HCT116 (cell line): ENCODE measurements at regions not wholly inside any gene's neighbourhood (a gene's known extent, or its start where the extent isn't known, plus 50 kb on each side); places are given as distances from the start of the nearest gene placed in this dataset.

Experiments
- ATAC-seq: fragments of 200-7000 bp; cut with Tn5 transposase; 2 replicates; pipeline ENCODE4 v1.9.1; 2020; ENCODE audit warnings: mild to moderate bottlenecking, moderate library complexity
- BruUV-seq: library from RNA; stranded (reverse); fragments of 400-500 nt; replicated peaks from 2 replicates; lab custom pipeline; 2021; lab: Mats Ljungman, UMichigan
- CTCF ChIA-PET: fragments of 300-600 bp; sonication (Branson Sonifier 250); formaldehyde crosslinking; loops from one replicate; lab custom pipeline; 2021; ENCODE audit warnings: antibody characterized with exemption; lab: Charles Lee
- POLR2A ChIA-PET: fragments of 300-600, 350-600 bp; sonication (Branson Sonifier 250); formaldehyde crosslinking; loops from one replicate; lab custom pipeline; 2021; ENCODE audit warnings: antibody characterized with exemption; lab: Charles Lee
- RAD21 ChIA-PET, 2 experiments: fragments of 300-600 bp; sonication (Branson Sonifier 250); formaldehyde crosslinking; loops; one replicate each; lab custom pipeline; 2023; ENCODE audit warnings: low total read pairs in 2 of 2; ENCODE audit not compliant: uncharacterized antibody in 2 of 2, unreplicated experiment in 2 of 2, low non-redundant PET in 1 of 2; lab: Charles Lee
- DNase-seq: peaks from one replicate; pipeline ENCODE4 v3.0.0-alpha.2; 2010; ENCODE audit warnings: low read depth, low spot score
- H2AFZ ChIP-seq: fragments of 200-600 bp; shearing (Covaris generic), sonication (generic); 2 replicates; pipeline ENCODE4 v1.6.1; 2017; ENCODE audit warnings: low read depth, mixed run types, mixed read lengths, antibody characterized with exemption, low read length; ENCODE audit not compliant: poor library complexity, severe bottlenecking
- H3K27ac ChIP-seq: 2 replicates; pipeline ENCODE4 v1.5.1; 2012; ENCODE audit warnings: low read depth, low read length
- H3K27me3 ChIP-seq: fragments of 200-600 bp; sonication (generic); 2 replicates; pipeline ENCODE4 v1.6.1; 2016; ENCODE audit warnings: mixed run types, low read length, mixed read lengths; ENCODE audit not compliant: insufficient read depth
- H3K36me3 ChIP-seq, 2 experiments: fragments of 200-500 bp in 1 of 2; fragments of 200-600 bp in 1 of 2; sonication (Bioruptor generic) in 1 of 2; sonication (generic) in 1 of 2; 2 replicates each; pipeline versions ENCODE4 v1.5.1 to v1.6.1; 2014 to 2016; ENCODE audit warnings: low read length in 2 of 2, inconsistent platforms in 1 of 2, mixed read lengths in 1 of 2, mixed run types in 1 of 2; ENCODE audit not compliant: insufficient read depth in 2 of 2, control insufficient read depth in 1 of 2
- H3K4me1 ChIP-seq, 2 experiments: fragments of 200-600 bp in 1 of 2; sonication (generic) in 1 of 2; 2 replicates each; pipeline versions ENCODE4 v1.5.1 to v1.6.1; 2012 to 2017; ENCODE audit warnings: low read length in 2 of 2, inconsistent platforms in 1 of 2, mild to moderate bottlenecking in 1 of 2, mixed read lengths in 1 of 2, mixed run types in 1 of 2, moderate library complexity in 1 of 2; ENCODE audit not compliant: insufficient read depth in 2 of 2, control insufficient read depth in 1 of 2
- H3K4me2 ChIP-seq: fragments of 200-600 bp; sonication (generic); 2 replicates; pipeline ENCODE4 v1.6.1; 2017; ENCODE audit warnings: mixed run types, low read length, mixed read lengths
- H3K4me3 ChIP-seq, 2 experiments: fragments of 200-600 bp in 1 of 2; sonication (generic) in 1 of 2; replicated peaks in 1 of 2; 2 replicates each; pipeline ENCODE4 v1.5.1; 2011 to 2016; ENCODE audit warnings: low read length in 2 of 2, control low read depth in 1 of 2, low read depth in 1 of 2, mild to moderate bottlenecking in 1 of 2, mixed read lengths in 1 of 2, mixed run types in 1 of 2
- H3K79me2 ChIP-seq: fragments of 200-600 bp; sonication (generic); 2 replicates; pipeline ENCODE4 v1.6.1; 2017; ENCODE audit warnings: mild to moderate bottlenecking, mixed run types, low read length, moderate library complexity, mixed read lengths; ENCODE audit not compliant: insufficient read depth
- H3K9ac ChIP-seq: fragments of 200-600 bp; sonication (generic); 2 replicates; pipeline ENCODE4 v1.6.1; 2016; ENCODE audit warnings: low read length, mixed read lengths
- H3K9me2 ChIP-seq: fragments of 200-600 bp; sonication (generic), shearing (Covaris generic); 2 replicates; pipeline ENCODE4 v1.6.1; 2017; ENCODE audit warnings: mixed run types, mild to moderate bottlenecking, moderate library complexity; ENCODE audit not compliant: insufficient read depth
- H3K9me3 ChIP-seq, 2 experiments: fragments of 200-500 bp in 1 of 2; fragments of 200-600 bp in 1 of 2; sonication (Bioruptor generic) in 1 of 2; sonication (generic) in 1 of 2; 2 replicates each; pipeline ENCODE4 v1.6.1; 2014 to 2017; ENCODE audit warnings: low read length in 2 of 2, mixed read lengths in 2 of 2, inconsistent platforms in 1 of 2, low read depth in 1 of 2, mild to moderate bottlenecking in 1 of 2, mixed run types in 1 of 2, moderate library complexity in 1 of 2; ENCODE audit not compliant: control insufficient read depth in 1 of 2, insufficient read depth in 1 of 2
- H4K20me1 ChIP-seq: fragments of 200-600 bp; sonication (generic), shearing (Covaris generic); 2 replicates; pipeline ENCODE4 v1.6.1; 2017; ENCODE audit warnings: mixed run types, mild to moderate bottlenecking, moderate library complexity; ENCODE audit not compliant: insufficient read depth
- CBX3 ChIP-seq: IDR thresholded peaks from 2 replicates; pipeline ENCODE4 v1.6.1; 2012; ENCODE audit warnings: low read depth
- EGR1 ChIP-seq: IDR thresholded peaks from 2 replicates; pipeline ENCODE4 v1.6.1; 2012; ENCODE audit warnings: low read depth
- ELF1 ChIP-seq: IDR thresholded peaks from 2 replicates; pipeline ENCODE4 v1.6.1; 2012; ENCODE audit warnings: low read depth, borderline replicate concordance
- FOSL1 ChIP-seq: IDR thresholded peaks from 2 replicates; pipeline ENCODE4 v1.6.1; 2012; ENCODE audit warnings: low read depth
- JUND ChIP-seq: IDR thresholded peaks from 2 replicates; pipeline ENCODE4 v1.6.1; 2012
- RAD21 ChIP-seq: IDR thresholded peaks from 2 replicates; pipeline ENCODE4 v1.6.1; 2012; ENCODE audit warnings: low read depth, mild to moderate bottlenecking
- SP1 ChIP-seq: IDR thresholded peaks from 2 replicates; pipeline ENCODE4 v1.6.1; 2012; ENCODE audit warnings: low read depth
- SRF ChIP-seq: IDR thresholded peaks from 2 replicates; pipeline ENCODE4 v1.6.1; 2012; ENCODE audit warnings: low read depth
- TCF7L2 ChIP-seq: IDR thresholded peaks from 2 replicates; pipeline ENCODE4 v1.7.0; 2011; ENCODE audit warnings: borderline replicate concordance, inconsistent platforms; ENCODE audit not compliant: insufficient read depth, insufficient read length; ENCODE audit errors: extremely low read depth
- YY1 ChIP-seq: IDR thresholded peaks from 2 replicates; pipeline ENCODE4 v1.6.1; 2011; ENCODE audit warnings: low read length, low read depth, moderate library complexity, mild to moderate bottlenecking; ENCODE audit not compliant: insufficient replicate concordance; ENCODE audit errors: extremely low read depth
- ZNF274 ChIP-seq: fragments of 200-500 bp; sonication (Bioruptor generic); IDR thresholded peaks from 2 replicates; pipeline ENCODE4 v1.6.1; 2014; ENCODE audit warnings: mild to moderate bottlenecking, low read depth, low read length, inconsistent platforms
- intact Hi-C: fragments of 100-400 bp; cut with micrococcal nuclease; formaldehyde crosslinking; loops from 2 replicates; pipeline ENCODE4 v1.10.0; 2022
- TF ChIP-seq, protein P1 (sequence below): IDR thresholded peaks from 2 replicates; pipeline ENCODE4 v1.6.1; 2012
- TF ChIP-seq, protein P2 (sequence below): IDR thresholded peaks from 2 replicates; pipeline ENCODE4 v1.6.1; 2012
- TF ChIP-seq, protein P3 (sequence below): IDR thresholded peaks from 2 replicates; pipeline ENCODE4 v1.6.1; 2011; ENCODE audit warnings: mild to moderate bottlenecking, low read length, moderate library complexity; ENCODE audit not compliant: insufficient replicate concordance; ENCODE audit errors: extremely low read depth

DNA sequence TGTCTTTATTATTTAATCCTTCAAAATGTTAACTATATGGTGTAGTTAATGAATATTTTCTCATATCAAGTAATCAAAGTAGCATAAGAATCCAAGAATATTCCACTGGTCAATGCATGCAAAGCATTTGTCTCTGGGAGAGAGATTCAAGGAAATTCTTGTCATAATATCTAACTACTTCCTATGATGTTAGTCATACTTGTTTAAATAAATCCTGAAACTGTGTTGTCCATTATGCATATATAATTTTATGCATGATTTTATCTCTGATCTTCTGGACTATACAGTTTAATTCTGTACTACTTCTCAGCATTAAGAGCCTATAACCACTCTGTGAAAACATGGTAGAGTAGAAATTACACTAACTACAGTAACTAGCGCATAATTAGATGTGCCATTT lies 388.3 kb downstream of the NR4A2 start:
- Histone ChIP-seq H3K4me2 (no peak overlapping the region), H4K20me1 (no peaks in the 10 kb centered on the region), H3K27ac (no peak overlapping the region), H3K9ac (no peak overlapping the region), H3K79me2 (no peaks in the 10 kb centered on the region), H3K9me2 (no peaks in the 10 kb centered on the region), H2AFZ (no peak overlapping the region), H3K27me3 (no peaks in the 10 kb centered on the region), H3K36me3 (no peaks in the 10 kb centered on the region), H3K4me3 (no peak overlapping the region), H3K4me1 (no peaks in the 10 kb centered on the region), H3K9me3 (no peaks in the 10 kb centered on the region)
- ChIA-PET CTCF (no interaction called here), RAD21 (no interaction called here), POLR2A (no interaction called here)
- BruUV-seq, result no TSS peak
- no peak for ATAC-seq
- intact Hi-C loops, result no loop called here
- TF ChIP-seq FOSL1 (no peak), JUND (no peak), SP1 (no peak), CBX3 (no peak), RAD21 (no peak), ELF1 (no peak), ZNF274 (no peak), EGR1 (no peak), YY1 (no peak), TCF7L2 (no peak), SRF (no peak)
- TF ChIP-seq, protein P1, sequence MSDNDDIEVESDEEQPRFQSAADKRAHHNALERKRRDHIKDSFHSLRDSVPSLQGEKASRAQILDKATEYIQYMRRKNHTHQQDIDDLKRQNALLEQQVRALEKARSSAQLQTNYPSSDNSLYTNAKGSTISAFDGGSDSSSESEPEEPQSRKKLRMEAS, result no peak
- TF ChIP-seq, protein P2, sequence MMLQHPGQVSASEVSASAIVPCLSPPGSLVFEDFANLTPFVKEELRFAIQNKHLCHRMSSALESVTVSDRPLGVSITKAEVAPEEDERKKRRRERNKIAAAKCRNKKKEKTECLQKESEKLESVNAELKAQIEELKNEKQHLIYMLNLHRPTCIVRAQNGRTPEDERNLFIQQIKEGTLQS, result no peak
- TF ChIP-seq, protein P3, sequence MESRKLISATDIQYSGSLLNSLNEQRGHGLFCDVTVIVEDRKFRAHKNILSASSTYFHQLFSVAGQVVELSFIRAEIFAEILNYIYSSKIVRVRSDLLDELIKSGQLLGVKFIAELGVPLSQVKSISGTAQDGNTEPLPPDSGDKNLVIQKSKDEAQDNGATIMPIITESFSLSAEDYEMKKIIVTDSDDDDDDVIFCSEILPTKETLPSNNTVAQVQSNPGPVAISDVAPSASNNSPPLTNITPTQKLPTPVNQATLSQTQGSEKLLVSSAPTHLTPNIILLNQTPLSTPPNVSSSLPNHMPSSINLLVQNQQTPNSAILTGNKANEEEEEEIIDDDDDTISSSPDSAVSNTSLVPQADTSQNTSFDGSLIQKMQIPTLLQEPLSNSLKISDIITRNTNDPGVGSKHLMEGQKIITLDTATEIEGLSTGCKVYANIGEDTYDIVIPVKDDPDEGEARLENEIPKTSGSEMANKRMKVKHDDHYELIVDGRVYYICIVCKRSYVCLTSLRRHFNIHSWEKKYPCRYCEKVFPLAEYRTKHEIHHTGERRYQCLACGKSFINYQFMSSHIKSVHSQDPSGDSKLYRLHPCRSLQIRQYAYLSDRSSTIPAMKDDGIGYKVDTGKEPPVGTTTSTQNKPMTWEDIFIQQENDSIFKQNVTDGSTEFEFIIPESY, result no peak
- DNase-seq, result no peak
